HUES48 (cell line): ENCODE measurements at regions not wholly inside any gene's neighbourhood (a gene's known extent, or its start where the extent isn't known, plus 50 kb on each side); places are given as distances from the start of the nearest gene placed in this dataset.

Source experiments
- H3K27ac ChIP-seq: one replicate; pipeline ENCODE4 v1.7.0; 2013; ENCODE audit warnings: low read depth, low read length, inconsistent platforms
- H3K27me3 ChIP-seq: 2 replicates; pipeline ENCODE4 v1.6.1; 2013; ENCODE audit warnings: mild to moderate bottlenecking, low read length; ENCODE audit not compliant: control insufficient read depth, insufficient read depth
- H3K36me3 ChIP-seq: 2 replicates; pipeline ENCODE4 v1.6.1; 2013; ENCODE audit warnings: low read length; ENCODE audit not compliant: control insufficient read depth, insufficient read depth
- H3K4me1 ChIP-seq: 2 replicates; pipeline ENCODE4 v1.6.1; 2013; ENCODE audit warnings: mild to moderate bottlenecking, low read length; ENCODE audit not compliant: control insufficient read depth, insufficient read depth
- H3K4me3 ChIP-seq: 2 replicates; pipeline ENCODE4 v1.5.1; 2013; ENCODE audit warnings: mild to moderate bottlenecking, low read depth, low read length
- H3K9ac ChIP-seq: 2 replicates; pipeline ENCODE4 v1.6.1; 2013; ENCODE audit warnings: mild to moderate bottlenecking, low read depth, low read length, moderate library complexity
- H3K9me3 ChIP-seq: 2 replicates; pipeline ENCODE4 v1.6.1; 2013; ENCODE audit warnings: low read length; ENCODE audit not compliant: control insufficient read depth, insufficient read depth

DNA sequence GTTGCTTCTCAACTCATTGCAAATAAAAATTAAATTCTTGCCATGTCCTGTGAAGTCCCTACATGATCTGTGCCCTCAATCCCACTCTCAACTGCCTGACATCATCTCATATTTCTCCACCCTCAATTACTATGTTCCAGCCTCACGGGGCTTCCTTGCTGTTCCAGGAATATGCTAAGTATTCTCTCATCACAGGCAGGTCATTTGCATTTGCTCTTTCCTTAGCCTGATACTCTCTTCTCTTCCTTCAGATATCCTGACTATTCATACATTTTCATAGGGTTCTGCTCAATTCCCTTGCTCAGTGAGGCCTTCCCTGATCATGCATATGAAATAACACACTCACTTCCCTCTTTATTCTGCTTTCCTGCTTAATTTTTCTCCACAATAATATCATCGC, 135.1 kb upstream of the DAB2 start:
- H3K4me3 ChIP-seq = no peak overlapping the region
- H3K4me1 ChIP-seq = no peaks in the 10 kb centered on the region
- H3K9ac ChIP-seq = no peak overlapping the region
- H3K27me3 ChIP-seq = no peaks in the 10 kb centered on the region
- H3K27ac ChIP-seq = no peak overlapping the region
- H3K9me3 ChIP-seq = no peaks in the 10 kb centered on the region
- no peaks in the 10 kb centered on the region for H3K36me3 ChIP-seq

DNA sequence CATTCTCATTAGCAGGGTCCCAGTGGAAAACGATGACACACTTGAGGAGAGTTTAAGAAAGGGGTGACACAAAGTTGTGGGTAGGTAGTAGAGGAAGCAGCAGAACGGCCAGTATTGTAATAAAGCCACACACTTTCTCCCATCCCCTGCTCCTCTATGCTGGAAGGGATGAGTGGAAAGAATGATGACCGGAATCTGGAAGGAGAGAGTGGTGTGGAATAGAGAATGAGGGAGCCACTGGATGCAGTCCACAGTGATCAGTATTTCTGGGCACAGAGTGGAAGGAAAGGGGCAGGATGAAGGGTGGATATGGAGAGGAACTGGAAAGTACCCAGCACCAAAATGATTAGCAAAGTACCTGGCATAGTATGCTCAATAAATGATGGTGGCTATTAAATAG, 133.8 kb upstream of the DAB2 start:
- no peak overlapping the region for H3K4me3 ChIP-seq
- H3K27me3 ChIP-seq = no peaks in the 10 kb centered on the region
- no peaks in the 10 kb centered on the region for H3K36me3 ChIP-seq
- no peak overlapping the region for H3K9ac ChIP-seq
- no peaks in the 10 kb centered on the region for H3K9me3 ChIP-seq
- no peaks in the 10 kb centered on the region for H3K4me1 ChIP-seq
- H3K27ac ChIP-seq = no peak overlapping the region

DNA sequence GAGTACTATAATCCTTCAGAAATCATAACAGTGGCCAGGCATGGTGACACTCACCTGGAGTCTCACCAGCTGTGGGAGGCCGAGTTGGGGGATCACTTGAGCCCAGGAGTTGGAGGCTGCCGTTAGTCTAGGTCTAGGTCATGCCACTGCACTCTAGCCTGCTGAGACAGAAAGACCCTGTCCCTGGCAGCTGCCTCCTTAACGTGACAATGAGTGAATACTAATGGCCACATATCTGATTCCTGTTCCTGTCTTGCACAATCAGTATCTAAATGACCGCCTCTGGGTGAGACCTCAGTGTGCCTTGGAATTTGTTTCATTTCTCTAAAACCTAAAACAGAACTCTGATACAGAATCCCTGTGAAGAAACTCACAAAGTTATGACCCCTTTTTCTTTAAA, 131.0 kb upstream of the DAB2 start:
- no peaks in the 10 kb centered on the region for H3K9me3 ChIP-seq
- H3K9ac ChIP-seq = no peak overlapping the region
- H3K4me1 ChIP-seq = no peaks in the 10 kb centered on the region
- no peaks in the 10 kb centered on the region for H3K27me3 ChIP-seq
- no peak overlapping the region for H3K27ac ChIP-seq
- H3K36me3 ChIP-seq = no peaks in the 10 kb centered on the region
- no peak overlapping the region for H3K4me3 ChIP-seq

DNA sequence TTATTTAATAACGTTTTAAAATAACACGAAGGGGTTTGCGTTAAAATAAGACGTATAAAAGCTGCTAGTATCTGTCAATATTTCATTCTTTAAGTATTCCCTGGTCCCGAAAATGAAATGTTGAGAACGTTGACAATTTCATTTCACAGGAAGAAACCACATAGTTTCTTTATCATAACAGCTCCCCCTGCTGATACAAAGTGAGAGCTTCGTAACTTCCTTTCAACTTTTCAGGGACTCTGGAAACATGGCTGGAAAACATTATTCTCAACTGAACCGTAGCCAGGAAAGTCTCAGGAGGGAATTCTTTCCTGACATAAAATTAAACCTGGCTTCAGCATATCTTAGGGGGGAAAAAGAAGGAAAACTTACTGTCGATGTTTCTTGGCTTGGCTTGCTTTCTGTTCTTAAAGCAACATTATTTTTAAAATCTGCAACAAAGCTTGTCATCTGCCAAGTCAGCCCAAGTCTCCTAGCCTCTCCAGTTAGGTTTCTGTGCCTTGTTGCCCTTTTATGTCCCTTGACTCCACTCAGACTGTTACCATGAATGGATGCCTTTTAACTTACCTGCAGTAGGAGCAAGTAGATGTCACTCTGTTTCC, 122.9 kb upstream of the DAB2 start:
- H3K4me1 ChIP-seq = no peaks in the 10 kb centered on the region; the same call in 1 of the 2 replicates
- no peak overlapping the region for H3K4me3 ChIP-seq
- no peak overlapping the region for H3K27ac ChIP-seq
- H3K36me3 ChIP-seq = no peaks in the 10 kb centered on the region
- H3K9me3 ChIP-seq = no peaks in the 10 kb centered on the region
- no peaks in the 10 kb centered on the region for H3K27me3 ChIP-seq
- no peak overlapping the region for H3K9ac ChIP-seq

DNA sequence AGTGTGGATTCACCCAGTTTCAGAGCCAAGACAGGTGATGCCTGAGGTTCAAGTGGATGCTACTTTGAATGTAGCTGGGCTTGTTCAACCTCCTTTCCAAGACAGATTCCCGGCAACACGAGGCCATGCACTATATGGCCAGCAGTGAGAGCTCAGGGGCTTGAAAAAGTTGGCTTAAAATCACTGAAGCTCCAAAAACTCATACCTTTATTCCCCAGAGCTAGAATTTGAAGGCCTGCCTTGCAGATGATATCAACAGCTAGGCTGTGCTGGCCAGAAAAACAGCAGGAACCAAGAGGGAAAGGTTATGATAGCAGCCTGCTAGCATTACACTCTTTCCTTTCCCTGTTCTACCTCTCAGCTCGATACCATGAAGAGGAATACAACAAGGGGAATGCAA, 120.2 kb upstream of the DAB2 start:
- Histone ChIP-seq H3K27me3 (no peaks in the 10 kb centered on the region), H3K36me3 (no peaks in the 10 kb centered on the region), H3K4me3 (no peak overlapping the region), H3K4me1 (no peaks in the 10 kb centered on the region; the same call in 1 of the 2 replicates), H3K9me3 (no peaks in the 10 kb centered on the region), H3K27ac (no peak overlapping the region), H3K9ac (no peak overlapping the region)

DNA sequence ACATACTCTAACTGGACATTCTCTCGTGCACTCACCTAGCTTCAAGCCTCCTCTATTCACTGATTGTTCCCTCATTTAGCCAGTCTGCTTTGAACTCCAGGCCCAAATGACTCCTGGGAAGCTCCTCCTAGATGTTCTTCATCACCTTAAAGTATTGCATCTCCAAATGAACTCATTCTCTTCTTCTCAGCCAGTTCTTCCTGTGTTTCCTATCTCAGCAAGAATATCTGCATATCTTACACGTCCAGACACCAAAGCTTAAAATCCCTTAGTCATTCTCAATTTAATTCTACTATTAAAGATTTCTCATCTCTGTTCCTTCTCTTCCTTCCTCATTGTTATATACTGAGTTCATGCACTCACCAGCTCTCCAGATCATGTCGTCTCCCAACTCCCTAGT, 118.6 kb upstream of the DAB2 start:
- Histone ChIP-seq H3K9ac (no peak overlapping the region), H3K27me3 (no peaks in the 10 kb centered on the region), H3K36me3 (no peaks in the 10 kb centered on the region), H3K27ac (no peak overlapping the region), H3K4me1 (no peaks in the 10 kb centered on the region; the same call in 1 of the 2 replicates), H3K4me3 (no peak overlapping the region), H3K9me3 (no peaks in the 10 kb centered on the region)

DNA sequence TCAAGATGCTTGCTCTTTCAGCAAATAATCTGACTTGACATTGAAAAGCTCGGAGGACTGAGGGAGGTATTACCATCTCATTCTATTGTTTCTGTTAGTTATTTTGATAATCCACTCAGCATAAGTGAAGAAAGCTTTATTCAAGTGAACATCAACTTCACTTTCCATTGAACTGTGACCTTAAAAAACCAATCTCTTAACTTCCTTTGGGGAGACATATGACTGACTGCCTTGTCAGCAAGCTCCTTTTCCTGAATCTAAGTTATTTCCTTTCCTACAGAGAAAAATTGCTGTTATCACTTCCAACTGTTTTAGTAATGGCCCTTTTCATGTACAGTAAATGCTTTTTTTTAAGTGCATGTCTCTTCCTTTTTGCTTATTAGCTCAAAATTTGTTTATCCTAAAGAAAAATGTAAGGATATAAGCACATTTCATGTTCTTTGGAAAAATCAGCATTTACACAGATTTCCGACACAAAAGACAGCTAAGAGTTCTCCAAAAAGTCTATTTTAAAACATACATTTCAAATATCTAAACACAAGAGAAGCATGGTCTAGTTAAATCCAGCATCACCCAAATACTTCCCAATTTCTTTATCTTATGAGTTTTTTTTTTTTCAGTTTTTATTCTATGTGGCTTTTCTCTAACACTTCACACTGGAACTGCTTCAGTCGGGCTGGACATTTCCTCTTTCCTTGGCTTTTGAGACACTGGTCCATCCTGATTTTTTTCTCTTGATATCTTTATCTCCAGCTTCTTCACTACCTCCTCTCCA, 117.9 kb upstream of the DAB2 start:
- Histone ChIP-seq H3K4me3 (no peak overlapping the region), H3K36me3 (no peaks in the 10 kb centered on the region), H3K27ac (no peak overlapping the region), H3K27me3 (no peaks in the 10 kb centered on the region), H3K4me1 (no peaks in the 10 kb centered on the region; the same call in 1 of the 2 replicates), H3K9me3 (no peaks in the 10 kb centered on the region), H3K9ac (no peak overlapping the region)

DNA sequence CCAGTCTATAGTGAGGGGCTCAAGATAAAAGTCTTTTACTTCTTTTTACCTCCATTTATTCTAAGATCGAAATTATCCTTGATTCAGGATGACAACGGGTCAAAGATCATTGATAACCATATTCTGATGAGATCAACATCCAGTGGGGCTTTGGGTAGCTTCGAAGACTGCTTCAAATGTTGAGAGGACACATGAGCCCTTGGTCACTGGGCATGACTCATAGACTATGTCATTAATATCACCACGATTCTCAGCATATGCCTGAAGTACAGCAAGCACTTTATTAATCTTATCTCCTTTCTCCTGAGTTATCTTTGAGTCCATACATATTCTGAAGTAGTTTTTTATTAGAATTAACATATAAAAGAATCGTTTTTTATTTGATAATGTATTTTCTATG, 117.1 kb upstream of the DAB2 start:
- H3K36me3 ChIP-seq = no peaks in the 10 kb centered on the region
- H3K27ac ChIP-seq = no peak overlapping the region
- no peak overlapping the region for H3K9ac ChIP-seq
- no peaks in the 10 kb centered on the region for H3K4me1 ChIP-seq
- no peak overlapping the region for H3K4me3 ChIP-seq
- H3K27me3 ChIP-seq = no peaks in the 10 kb centered on the region
- H3K9me3 ChIP-seq = no peaks in the 10 kb centered on the region

DNA sequence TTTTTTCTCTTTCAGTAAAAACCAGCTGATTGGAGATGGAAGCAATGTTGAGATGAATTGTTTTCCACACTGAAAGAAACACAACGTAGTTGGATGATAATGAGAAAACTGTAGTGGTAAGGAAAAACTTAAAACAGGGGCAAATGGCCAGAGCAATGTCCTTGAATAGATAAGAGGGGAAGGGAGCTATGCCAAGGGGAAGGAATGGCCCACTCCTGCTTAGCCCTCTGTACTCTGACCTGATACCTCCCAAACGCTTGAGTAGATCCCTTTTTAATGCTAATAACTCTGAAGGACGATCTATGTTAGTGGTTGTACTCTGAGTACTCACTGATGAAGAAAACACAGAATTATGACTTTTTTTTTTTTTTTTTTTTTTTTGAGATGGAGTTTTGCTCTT, 114.7 kb upstream of the DAB2 start:
- Histone ChIP-seq H3K36me3 (no peaks in the 10 kb centered on the region), H3K9me3 (no peaks in the 10 kb centered on the region), H3K9ac (no peak overlapping the region), H3K4me1 (no peaks in the 10 kb centered on the region), H3K27me3 (no peaks in the 10 kb centered on the region), H3K27ac (no peak overlapping the region), H3K4me3 (no peak overlapping the region)

DNA sequence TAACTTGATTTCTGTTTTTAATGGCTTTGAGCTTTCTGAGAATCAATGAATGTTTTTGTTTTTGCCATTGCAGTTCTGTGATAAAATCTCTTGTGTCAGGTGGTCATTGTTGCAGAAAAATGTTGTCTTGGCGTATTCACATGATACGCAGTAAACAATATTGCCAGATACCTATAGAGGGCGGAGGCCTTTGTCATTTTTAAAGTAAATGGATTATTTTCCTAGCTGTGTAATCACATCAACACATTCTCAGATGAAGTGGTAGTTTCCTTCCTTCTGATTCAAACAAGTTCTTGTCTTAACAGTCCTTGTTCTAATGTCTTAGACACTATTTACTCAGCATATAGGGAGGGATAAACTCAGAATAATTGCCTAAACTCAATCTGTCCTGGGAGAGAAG, 109.9 kb upstream of the DAB2 start:
- H3K36me3 ChIP-seq = no peaks in the 10 kb centered on the region
- H3K9me3 ChIP-seq = no peaks in the 10 kb centered on the region
- no peak overlapping the region for H3K27ac ChIP-seq
- no peak overlapping the region for H3K9ac ChIP-seq
- H3K27me3 ChIP-seq = no peaks in the 10 kb centered on the region
- no peaks in the 10 kb centered on the region for H3K4me1 ChIP-seq
- no peak overlapping the region for H3K4me3 ChIP-seq

DNA sequence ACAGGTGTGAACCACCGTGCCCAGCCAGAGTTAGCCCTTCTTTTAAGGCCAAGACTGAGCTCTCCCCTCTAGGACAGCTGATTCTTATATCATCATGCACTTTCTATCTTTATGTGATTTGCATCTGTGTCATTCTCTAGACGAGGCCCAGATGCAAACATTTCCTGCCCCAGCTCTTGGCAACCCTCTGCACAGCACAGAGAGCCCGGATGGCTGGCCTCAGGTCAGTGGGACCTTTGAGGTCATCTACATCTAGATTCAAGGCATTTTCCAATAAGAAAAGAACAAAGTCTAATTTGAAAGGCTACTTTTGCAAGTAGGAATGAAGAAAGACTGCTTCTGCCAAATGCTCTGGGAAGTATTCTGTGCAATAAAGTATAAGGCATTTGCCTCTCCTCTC, 109.0 kb upstream of the DAB2 start:
- H3K9me3 ChIP-seq = no peaks in the 10 kb centered on the region
- H3K9ac ChIP-seq = no peak overlapping the region
- H3K4me3 ChIP-seq = no peak overlapping the region
- H3K4me1 ChIP-seq = no peaks in the 10 kb centered on the region
- no peaks in the 10 kb centered on the region for H3K27me3 ChIP-seq
- H3K27ac ChIP-seq = no peak overlapping the region
- H3K36me3 ChIP-seq = no peaks in the 10 kb centered on the region
